ENCODE measurements at regions not wholly inside any gene's neighbourhood (a gene's known extent, or its start where the extent isn't known, plus 50 kb on each side); places are given as distances from the start of the nearest gene placed in this dataset.
"Not testable (repeated sequence)": the region's sequence is repeated elsewhere in the genome, so short reads cannot be mapped to it uniquely, and the experiment has no call there.

DNA sequence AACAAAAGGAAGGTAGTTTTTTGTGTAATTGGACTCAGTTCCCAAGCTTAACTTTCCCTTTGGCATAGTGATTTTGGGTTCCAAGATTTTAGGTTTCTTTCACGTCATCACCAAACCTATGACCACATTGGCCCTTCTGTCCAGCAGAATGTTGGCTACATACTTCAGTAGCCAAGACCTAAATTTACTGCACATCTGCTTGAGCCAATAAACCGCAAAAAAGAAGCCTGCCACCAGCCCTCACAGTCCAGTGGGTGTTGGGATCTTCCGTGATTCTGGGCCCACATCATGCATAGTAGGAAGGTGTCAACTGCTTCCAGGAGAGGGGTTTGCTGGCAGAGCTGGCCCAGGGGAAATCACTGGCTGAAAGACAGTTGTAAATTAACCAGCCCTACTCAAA, 57.6 kb upstream of the LIPC start:
- intact Hi-C loops (cut with DNase I; ENCODE audit: low total_unique reads): no loop called here
- Histone ChIP-seq H3K4me1 (no peaks in the 10 kb centered on the region), H3K36me3 (no peaks in the 10 kb centered on the region), H3K4me3 (no peak overlapping the region), H3K27me3 (no peaks in the 10 kb centered on the region), H3K9me3 (peaks cover 0 to 8% of the 10 kb centered on the region in 2 donors), H3K27ac (no peak overlapping the region)
- DNase-seq (ENCODE audit: low spot score in 2 of 2): no peak
- no peak for TF ChIP-seq POLR2AphosphoS5 (IDR thresholded peaks at IDR 0.05)
- TF ChIP-seq POLR2A (IDR thresholded peaks at IDR 0.05): no peak
- TF ChIP-seq, protein P1, sequence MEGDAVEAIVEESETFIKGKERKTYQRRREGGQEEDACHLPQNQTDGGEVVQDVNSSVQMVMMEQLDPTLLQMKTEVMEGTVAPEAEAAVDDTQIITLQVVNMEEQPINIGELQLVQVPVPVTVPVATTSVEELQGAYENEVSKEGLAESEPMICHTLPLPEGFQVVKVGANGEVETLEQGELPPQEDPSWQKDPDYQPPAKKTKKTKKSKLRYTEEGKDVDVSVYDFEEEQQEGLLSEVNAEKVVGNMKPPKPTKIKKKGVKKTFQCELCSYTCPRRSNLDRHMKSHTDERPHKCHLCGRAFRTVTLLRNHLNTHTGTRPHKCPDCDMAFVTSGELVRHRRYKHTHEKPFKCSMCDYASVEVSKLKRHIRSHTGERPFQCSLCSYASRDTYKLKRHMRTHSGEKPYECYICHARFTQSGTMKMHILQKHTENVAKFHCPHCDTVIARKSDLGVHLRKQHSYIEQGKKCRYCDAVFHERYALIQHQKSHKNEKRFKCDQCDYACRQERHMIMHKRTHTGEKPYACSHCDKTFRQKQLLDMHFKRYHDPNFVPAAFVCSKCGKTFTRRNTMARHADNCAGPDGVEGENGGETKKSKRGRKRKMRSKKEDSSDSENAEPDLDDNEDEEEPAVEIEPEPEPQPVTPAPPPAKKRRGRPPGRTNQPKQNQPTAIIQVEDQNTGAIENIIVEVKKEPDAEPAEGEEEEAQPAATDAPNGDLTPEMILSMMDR (IDR thresholded peaks at IDR 0.05): no peak

DNA sequence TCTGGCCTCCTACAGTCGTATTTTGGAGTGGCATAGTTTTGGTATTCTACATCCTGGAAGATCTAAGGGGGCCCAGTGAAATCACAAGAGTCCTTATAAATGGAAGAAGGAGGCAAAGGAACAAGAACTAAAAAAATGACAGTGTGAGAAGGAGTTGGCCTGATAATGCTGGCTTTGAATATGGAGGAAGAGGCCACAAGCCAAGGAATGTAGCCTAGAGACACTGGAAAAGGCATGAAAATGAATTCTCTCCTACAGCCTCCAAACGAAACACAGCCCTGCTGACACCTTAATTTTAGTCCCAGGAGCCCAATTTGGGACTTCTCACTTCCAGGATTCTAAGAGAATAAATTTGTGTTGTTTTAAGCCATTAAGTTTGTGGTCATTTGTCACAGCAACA, 54.6 kb upstream of the LIPC start:
- TF ChIP-seq POLR2A (IDR thresholded peaks at IDR 0.05) (no peak), POLR2AphosphoS5 (IDR thresholded peaks at IDR 0.05) (no peak)
- TF ChIP-seq, protein P1 (IDR thresholded peaks at IDR 0.05): no peak
- Histone ChIP-seq H3K36me3 (no peaks in the 10 kb centered on the region), H3K27ac (no peak overlapping the region), H3K4me3 (no peak overlapping the region), H3K9me3 (peaks cover 0 to 8% of the 10 kb centered on the region in 2 donors), H3K27me3 (no peaks in the 10 kb centered on the region), H3K4me1 (no peaks in the 10 kb centered on the region)
- DNase-seq (ENCODE audit: low spot score in 2 of 2): no peak
- intact Hi-C loops (cut with DNase I; ENCODE audit: low total_unique reads): no loop called here

DNA sequence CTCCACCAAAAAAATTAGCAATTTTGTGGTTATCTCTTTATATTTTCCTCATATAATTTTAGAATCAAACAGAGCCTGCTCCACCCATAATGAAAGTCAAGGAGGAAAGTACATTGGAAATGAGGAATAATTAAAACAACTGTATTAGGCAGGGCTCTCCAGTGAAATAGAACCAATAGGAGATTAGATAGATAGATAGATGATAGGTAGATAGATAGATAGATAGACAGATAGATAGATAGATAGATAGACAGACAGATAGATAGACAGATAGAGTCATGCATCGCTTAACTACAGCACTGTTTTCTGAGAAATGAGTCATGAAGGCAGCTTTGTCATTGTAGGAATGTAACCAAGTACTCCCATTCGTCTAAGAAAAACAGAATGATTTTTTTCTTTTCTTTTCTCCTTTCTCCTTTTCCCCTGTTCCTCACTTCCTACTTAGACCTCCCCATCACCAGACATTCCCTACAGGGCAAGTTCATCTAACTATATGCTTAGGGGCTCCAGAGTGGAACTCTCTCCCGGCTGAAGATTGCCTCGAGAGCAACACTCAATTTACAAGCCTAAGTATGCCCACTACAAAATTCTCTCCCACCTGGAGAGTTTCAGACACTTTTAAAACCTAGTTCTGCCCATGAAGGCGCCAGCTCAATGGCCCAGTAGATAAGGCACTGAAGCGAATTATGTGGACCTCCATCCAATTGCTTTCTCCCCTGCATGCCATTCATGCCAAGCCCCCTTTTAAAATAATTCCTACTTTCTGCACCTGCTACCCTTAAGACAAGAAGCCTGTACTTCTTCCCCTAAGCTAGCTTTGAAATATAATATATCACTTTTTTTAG, 53.3 kb upstream of the LIPC start:
- no peak overlapping the region for H3K27ac ChIP-seq
- no peaks in the 10 kb centered on the region for H3K27me3 ChIP-seq
- DNase-seq (ENCODE audit: low spot score in 2 of 2): no peak
- no peaks in the 10 kb centered on the region for H3K4me1 ChIP-seq
- H3K4me3 ChIP-seq: no peak overlapping the region
- H3K9me3 ChIP-seq: peaks cover 0 to 8% of the 10 kb centered on the region in 2 donors
- H3K36me3 ChIP-seq: no peaks in the 10 kb centered on the region
- TF ChIP-seq POLR2A (IDR thresholded peaks at IDR 0.05): no peak
- TF ChIP-seq, protein P1 (IDR thresholded peaks at IDR 0.05): no peak
- TF ChIP-seq POLR2AphosphoS5 (IDR thresholded peaks at IDR 0.05): no peak
- intact Hi-C loops (cut with DNase I; ENCODE audit: low total_unique reads): no loop called here

DNA sequence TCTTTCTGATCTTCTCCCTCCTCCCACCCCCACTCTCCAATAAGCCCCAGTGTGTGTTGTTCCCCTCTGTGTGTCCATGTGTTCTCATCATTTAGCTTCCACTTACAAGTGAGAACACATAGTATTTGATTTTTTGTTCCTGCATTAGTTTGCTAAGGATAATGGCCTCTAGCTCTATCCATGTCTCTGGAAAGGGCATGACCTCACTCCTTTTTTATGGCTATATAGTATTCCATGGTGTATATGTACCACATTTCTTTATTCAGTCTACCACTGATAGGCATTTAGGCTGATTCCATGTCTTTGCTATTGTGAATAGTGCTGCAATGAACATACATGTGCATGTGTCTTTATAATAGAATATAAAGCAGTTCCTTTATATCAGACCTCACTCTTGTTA, 52.3 kb upstream of the LIPC start:
- not testable (repeated sequence) for DNase-seq (ENCODE audit: low spot score in 2 of 2)

DNA sequence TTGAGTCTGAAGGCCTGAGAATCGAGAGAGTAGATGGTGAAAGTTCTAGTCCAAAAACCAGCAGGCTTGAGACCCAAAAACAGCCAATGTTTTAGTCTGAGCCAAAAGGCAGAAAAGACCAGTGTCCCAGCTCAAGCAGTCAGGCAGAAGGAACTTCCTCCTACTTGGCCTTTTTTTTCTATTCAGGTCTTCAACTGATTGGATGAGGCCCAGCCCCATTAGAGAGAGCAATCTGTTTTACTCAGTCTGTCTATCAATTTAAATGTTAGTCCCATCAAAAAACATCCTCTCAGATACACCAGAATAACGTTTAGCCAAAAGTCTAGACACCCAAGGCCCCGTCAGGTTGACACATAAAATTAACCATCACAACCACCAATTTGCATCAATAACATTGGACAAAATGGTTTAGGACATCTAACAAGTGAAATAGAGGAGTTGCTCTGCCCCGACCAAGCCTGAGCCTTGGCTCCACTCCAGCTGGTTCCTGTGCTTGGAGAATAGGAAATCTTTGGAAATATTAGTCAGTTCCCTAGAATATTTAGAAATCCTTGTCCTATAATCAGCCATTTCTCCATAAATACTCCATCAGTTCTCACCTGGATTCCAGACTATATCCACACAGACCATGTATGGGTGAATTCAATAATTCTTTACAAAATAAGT, 51.4 kb upstream of the LIPC start:
- no peak overlapping the region for H3K4me3 ChIP-seq
- DNase-seq (ENCODE audit: low spot score in 2 of 2): no peak
- H3K9me3 ChIP-seq: peaks cover 0 to 8% of the 10 kb centered on the region in 2 donors
- intact Hi-C loops (cut with DNase I; ENCODE audit: low total_unique reads): loop anchor here (2.0 kb wide), 1 partner anchor 70 kb away; no protein-coding TSS in a partner anchor
- H3K4me1 ChIP-seq: no peaks in the 10 kb centered on the region
- H3K36me3 ChIP-seq: no peaks in the 10 kb centered on the region
- TF ChIP-seq POLR2AphosphoS5 (IDR thresholded peaks at IDR 0.05) (no peak), POLR2A (IDR thresholded peaks at IDR 0.05) (no peak)
- TF ChIP-seq, protein P1 (IDR thresholded peaks at IDR 0.05): no peak
- no peaks in the 10 kb centered on the region for H3K27me3 ChIP-seq
- H3K27ac ChIP-seq: no peak overlapping the region

More for the DNA sequence above, 52.3 kb upstream of the LIPC start:
- H3K4me1 ChIP-seq; H3K36me3 ChIP-seq; H3K27me3 ChIP-seq; H3K4me3 ChIP-seq; H3K9me3 ChIP-seq; intact Hi-C loops (cut with DNase I; ENCODE audit: low total_unique reads); H3K27ac ChIP-seq: not testable (repeated sequence)

All from breast epithelium (tissue), 4 donors.